Body of pancreas (tissue), 4 donors: ENCODE measurements at regions not wholly inside any gene's neighbourhood (a gene's known extent, or its start where the extent isn't known, plus 50 kb on each side); places are given as distances from the start of the nearest gene placed in this dataset.
"Not testable (repeated sequence)": the region's sequence is repeated elsewhere in the genome, so short reads cannot be mapped to it uniquely, and the experiment has no call there.

Source experiments
- ATAC-seq: fragments of 150-250 bp; one replicate; pipeline ENCODE4 v1.9.1; 2016
- DNase-seq, 4 donors: peaks; one replicate each; pipeline ENCODE4 v3.0.0-alpha.2; 2019
- H3K27ac ChIP-seq, 4 donors: fragments of 200-600 bp; sonication (generic); 1 replicate in 3 of 4; 2 replicates in 1 of 4; pipeline versions ENCODE4 v1.5.1 to v1.6.1; 2016 to 2019; ENCODE audit warnings: mild to moderate bottlenecking in 1 of 4, mixed read lengths in 1 of 4, moderate library complexity in 1 of 4
- H3K27me3 ChIP-seq, 2 donors: fragments of 200-600 bp; sonication (generic); one replicate each; pipeline ENCODE4 v1.6.0; 2016; ENCODE audit warnings: mild to moderate bottlenecking in 1 of 2
- H3K36me3 ChIP-seq, 2 donors: fragments of 200-600 bp; sonication (generic); replicated peaks in 1 of 2; 2 replicates each; pipeline ENCODE4 v1.5.1; 2016; ENCODE audit warnings: low read depth in 2 of 2; ENCODE audit not compliant: insufficient read depth in 1 of 2
- H3K4me1 ChIP-seq: fragments of 200-600 bp; sonication (generic); one replicate; pipeline ENCODE4 v1.6.0; 2016
- H3K4me3 ChIP-seq, 2 donors: fragments of 200-600 bp; sonication (generic); 1 replicate in 1 of 2; 2 replicates in 1 of 2; pipeline ENCODE4 v1.5.1; 2016 to 2019
- H3K9me3 ChIP-seq, 3 donors: fragments of 200-600 bp; sonication (generic); 1 replicate in 2 of 3; 2 replicates in 1 of 3; pipeline ENCODE4 v1.5.1; 2016
- WGBS, 2 donors: methylation state at CpG; one replicate each; pipeline ENCODE4 v1.1.5; 2017; 5-methylcytosine and 5-hydroxymethylcytosine counted together
- intact Hi-C: fragments of 100-400 bp; cut with DNase I; formaldehyde crosslinking; loops from one replicate; pipeline ENCODE4 v1.15.1; 2023

DNA sequence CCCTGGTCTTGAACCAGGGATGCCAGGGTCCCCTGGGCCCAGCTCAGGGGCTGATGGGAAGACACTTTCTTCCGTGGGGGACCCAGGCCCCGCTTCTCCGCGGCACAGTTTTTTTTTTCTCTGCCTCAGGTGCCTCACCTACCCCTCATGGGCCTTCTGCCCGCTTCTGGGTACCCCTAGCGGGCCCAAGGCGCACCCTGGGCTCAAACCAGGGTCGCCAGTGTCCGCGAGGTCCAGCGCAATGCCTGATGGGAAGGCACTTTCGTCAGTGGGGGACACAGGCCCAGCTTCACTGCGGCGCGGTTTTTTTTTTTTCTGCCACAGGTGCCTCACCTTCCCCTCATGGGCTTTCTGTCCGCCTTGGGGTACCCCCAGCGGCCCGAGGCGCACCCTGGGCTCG, 163.9 kb upstream of the ZNG1F start:
- WGBS, 2 donors: 89 to 93% methylated on average over 13 to 15 of the region's 20 CpGs
- H3K36me3 ChIP-seq, H3K4me3 ChIP-seq, H3K4me1 ChIP-seq, H3K27me3 ChIP-seq, intact Hi-C loops, DNase-seq, H3K9me3 ChIP-seq, H3K27ac ChIP-seq, ATAC-seq: not testable (repeated sequence)

DNA sequence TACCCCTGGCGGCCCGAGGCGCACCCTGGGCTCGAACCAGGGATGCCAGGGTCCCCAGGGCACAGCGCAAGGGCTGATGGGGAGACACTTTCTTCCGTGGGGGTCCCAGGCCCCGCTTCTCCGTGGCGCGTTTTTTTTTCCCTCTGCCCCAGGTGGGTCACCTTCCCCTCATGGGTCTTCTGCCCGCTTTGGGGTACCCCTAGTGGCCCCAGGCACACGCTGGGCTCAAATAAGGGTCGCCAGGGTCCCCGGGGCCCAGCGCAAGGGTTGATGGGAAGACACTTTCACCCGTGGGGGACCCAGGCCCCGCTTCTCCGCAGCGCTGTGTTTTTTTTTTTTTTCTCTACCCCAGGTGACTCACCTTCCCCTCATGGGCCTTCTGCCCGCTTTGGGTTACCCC, 163.3 kb upstream of the ZNG1F start:
- H3K4me1 ChIP-seq, H3K27ac ChIP-seq, H3K4me3 ChIP-seq, H3K9me3 ChIP-seq, H3K27me3 ChIP-seq, DNase-seq, H3K36me3 ChIP-seq, ATAC-seq, intact Hi-C loops: not testable (repeated sequence)
- 74 to 91% methylated on average over 16 to 17 of the region's 20 CpGs for WGBS, 2 donors

DNA sequence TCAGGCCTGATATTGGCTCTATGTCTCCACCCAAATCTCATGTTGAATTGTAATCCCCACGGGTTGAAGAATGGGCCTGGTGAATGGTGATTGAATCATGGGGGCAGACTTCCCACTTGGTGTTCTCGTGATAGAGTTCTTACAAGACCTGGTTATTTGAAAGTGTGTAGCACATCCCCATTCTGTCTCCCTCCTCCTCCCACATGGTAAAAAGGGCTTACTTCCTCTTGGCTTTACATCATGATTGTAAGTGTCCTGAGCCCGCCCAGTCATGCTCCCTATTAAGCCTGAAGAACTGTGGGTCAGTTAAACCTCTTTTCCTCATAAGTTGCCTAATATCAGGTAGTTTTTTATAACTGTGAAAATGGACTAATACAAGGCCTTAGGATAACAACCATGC, 158.8 kb upstream of the ZNG1F start:
- DNase-seq, H3K36me3 ChIP-seq, H3K27ac ChIP-seq, H3K4me1 ChIP-seq, H3K9me3 ChIP-seq, ATAC-seq, H3K27me3 ChIP-seq, intact Hi-C loops, H3K4me3 ChIP-seq: not testable (repeated sequence)
- 80 to 83% methylated on average over 1 to 2 of the region's 3 CpGs for WGBS, 2 donors

DNA sequence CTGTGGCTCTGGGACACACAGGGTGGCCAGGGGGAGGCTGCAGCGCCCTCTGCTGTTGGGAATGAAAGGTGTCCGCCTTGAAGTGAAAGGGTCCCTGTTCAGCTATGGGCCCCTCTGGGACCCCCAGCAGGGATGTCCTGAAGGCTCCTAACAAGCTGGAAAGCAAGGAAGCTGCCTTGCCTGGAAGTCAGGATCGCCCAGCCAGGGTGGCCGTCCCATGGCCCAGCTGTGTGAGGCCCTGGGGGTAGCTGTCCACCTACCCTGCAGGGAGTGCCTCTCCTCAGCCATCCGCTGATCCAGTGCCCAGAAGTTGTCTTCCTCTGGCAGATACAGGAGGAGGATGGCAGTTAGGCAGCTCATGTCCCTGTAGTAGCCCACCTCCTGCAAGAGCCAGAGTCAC, 143.4 kb upstream of the ZNG1F start:
- H3K27me3 ChIP-seq, H3K36me3 ChIP-seq, intact Hi-C loops, DNase-seq, H3K4me1 ChIP-seq, H3K9me3 ChIP-seq, H3K27ac ChIP-seq, ATAC-seq, H3K4me3 ChIP-seq: not testable (repeated sequence)
- no CpG with 5 or more reads among the region's 5 CpGs for WGBS, 2 donors

DNA sequence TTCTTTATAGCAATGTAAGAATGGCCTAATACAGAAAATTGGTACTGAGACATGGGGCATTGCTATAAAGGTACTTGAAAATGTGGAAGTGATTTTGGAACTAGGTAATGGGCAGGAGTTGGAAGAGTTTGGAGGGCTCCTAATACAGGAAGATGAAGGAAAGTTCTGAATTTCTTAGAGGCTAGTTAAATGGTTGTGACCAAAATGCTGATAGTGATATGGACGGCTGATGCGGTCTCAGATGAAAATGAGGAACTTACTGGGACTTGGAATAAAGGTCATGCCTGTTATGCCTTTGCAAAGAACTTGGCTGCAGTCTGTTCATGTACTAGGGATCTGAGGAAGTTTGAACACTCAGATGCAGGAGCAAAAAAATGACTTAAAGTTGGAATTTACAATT, 132.2 kb upstream of the ZNG1F start:
- H3K9me3 ChIP-seq, H3K27ac ChIP-seq, intact Hi-C loops, H3K4me1 ChIP-seq, DNase-seq, H3K27me3 ChIP-seq, ATAC-seq, H3K36me3 ChIP-seq, H3K4me3 ChIP-seq: not testable (repeated sequence)
- WGBS, 2 donors: 66 to 91% methylated on average over 2 of the region's 2 CpGs

DNA sequence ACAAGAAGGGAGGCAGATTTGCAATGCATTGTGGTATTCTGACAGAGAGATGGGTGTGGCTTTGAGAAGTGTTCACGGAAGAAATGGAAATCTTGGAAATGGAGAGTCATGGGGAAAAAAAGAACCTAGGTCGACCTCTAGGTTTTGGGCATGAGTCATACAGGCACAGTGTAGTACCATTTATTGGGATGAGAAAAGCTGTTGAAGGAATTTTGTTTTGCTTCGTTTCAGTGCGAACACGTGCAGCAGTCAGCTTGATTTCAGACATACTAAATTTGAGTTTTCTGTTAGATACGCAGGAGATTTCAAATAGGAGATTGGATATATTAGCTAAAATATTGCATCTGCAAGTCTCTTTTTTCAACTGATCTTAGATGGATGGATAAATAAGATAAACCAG, 119.8 kb upstream of the ZNG1F start:
- H3K4me3 ChIP-seq, intact Hi-C loops, H3K27ac ChIP-seq: not testable (repeated sequence)

DNA sequence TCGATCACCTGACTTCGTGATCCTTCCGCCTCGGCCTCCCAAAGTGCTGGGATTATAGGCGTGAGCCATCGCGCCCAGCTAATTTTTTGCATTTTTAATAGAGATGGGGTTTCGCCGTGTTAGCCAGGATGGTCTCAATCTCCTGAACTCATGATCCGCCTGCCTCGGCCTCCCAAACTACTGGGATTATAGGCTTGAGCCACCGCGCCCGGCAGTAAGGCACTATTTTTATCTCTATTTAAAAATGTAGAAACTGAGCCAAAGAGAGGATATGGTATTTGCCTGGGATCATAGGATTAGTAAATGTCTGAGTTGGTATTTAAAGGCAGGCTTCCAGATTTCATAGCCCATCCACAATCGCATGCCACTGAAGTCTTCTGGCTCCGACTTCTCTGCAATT, 96.6 kb upstream of the ZNG1F start:
- H3K27ac ChIP-seq, H3K36me3 ChIP-seq, ATAC-seq, H3K4me3 ChIP-seq, H3K4me1 ChIP-seq, intact Hi-C loops, H3K27me3 ChIP-seq, DNase-seq, H3K9me3 ChIP-seq: not testable (repeated sequence)
- 85 to 88% methylated on average over 16 of the region's 16 CpGs for WGBS, 2 donors

More for the DNA sequence above, 119.8 kb upstream of the ZNG1F start:
- H3K9me3 ChIP-seq, H3K27me3 ChIP-seq, H3K36me3 ChIP-seq, H3K4me1 ChIP-seq, ATAC-seq, DNase-seq: not testable (repeated sequence)
- 60 to 64% methylated on average over 6 of the region's 6 CpGs for WGBS, 2 donors

DNA sequence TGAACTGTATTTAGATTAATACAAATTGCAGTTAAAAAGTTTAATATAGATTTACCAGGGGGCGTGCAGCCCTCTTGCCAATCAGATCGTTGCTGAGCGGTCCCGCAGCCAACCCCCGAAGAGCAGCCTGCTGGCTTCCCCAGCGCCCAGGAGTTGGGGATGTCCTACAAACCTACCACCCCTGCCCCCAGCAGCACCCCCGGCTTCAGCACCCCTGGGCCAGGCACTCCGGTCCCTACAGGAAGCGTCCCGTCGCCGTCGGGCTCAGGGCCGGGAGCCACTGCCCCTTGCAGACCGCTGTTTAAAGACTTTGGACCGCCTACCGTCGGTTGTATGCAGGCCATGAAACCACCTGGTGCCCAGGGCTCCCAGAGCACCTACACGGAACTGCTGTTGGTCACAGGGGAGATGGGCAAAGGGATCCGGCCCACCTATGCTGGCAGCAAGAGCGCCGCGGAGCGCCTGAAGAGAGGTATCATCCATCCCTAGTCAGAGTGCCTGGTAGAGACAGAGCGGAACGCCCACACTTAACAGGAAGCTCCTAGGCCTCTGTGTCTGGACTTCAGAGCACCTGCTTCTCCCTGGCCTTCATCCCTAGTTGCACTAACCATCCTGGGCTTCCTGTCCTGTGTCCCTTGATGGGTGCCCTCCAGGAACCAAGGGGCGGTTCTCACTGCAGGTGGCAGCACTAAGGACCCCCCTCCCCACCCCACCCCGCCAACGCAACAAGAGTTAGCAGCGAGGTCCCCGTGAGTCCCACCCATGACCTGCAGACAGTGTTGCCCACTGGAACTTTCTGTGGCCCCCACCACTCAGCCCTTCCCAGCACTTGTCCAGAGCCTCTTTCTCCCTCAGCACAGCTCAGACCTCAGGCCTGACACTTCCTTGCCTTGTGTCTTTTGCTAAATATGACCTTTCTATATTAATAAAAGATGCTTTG, 91.5 kb upstream of the ZNG1F start:
- H3K27me3 ChIP-seq, H3K4me1 ChIP-seq, H3K4me3 ChIP-seq, H3K36me3 ChIP-seq, DNase-seq, H3K27ac ChIP-seq, H3K9me3 ChIP-seq, intact Hi-C loops: not testable (repeated sequence)
- ATAC-seq: peak; percentile 21
- 71% methylated on average over 11 of the region's 31 CpGs; no CpG with 5 or more reads in 1 of the 2 donors for WGBS, 2 donors

DNA sequence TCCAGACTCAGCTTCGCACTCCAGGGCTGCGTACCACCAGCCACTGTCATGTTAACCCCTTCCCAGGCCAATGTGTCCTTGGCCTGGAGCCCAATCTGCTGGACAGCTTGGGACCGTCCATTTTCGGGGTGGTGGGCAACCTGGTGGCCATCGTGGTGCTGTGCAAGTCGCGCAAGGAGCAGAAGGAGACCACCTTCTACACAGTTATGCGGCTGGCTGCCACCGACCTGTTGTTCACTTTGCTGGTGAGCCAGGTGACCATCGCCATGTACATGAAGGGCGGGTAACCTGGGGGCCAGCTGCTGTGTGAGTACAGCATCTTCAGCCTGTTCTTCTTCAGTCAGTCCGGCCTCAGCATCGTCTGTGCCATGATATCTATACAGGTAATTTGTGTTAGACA, 90.3 kb upstream of the ZNG1F start:
- H3K4me3 ChIP-seq, H3K36me3 ChIP-seq, H3K27ac ChIP-seq, H3K4me1 ChIP-seq, H3K27me3 ChIP-seq, ATAC-seq, H3K9me3 ChIP-seq, DNase-seq, intact Hi-C loops: not testable (repeated sequence)
- 61 to 79% methylated on average over 3 to 8 of the region's 13 CpGs for WGBS, 2 donors

DNA sequence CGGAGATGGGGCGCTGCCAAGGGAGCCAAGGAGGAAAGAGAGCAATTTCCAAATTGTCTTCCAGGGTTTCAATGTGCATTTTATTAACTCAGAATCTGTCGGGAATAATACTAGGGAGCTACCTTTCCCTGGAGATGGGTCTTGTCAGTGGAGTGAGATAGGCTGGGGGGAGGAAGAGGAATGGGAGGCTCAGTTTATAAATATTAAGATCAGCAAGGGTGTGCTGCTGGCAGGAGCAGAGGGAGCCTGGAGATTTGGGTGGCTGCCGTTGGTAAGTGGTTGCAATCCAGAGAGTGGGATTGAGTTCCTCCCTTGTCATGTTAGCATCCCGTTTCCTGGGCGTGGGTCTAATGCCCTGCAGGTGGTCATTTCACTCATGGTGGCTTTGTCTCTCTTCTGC, 89.9 kb upstream of the ZNG1F start:
- WGBS, 2 donors: 87 to 88% methylated on average over 3 to 5 of the region's 6 CpGs
- H3K27ac ChIP-seq, DNase-seq, H3K36me3 ChIP-seq, H3K27me3 ChIP-seq, H3K9me3 ChIP-seq, intact Hi-C loops, H3K4me1 ChIP-seq, H3K4me3 ChIP-seq, ATAC-seq: not testable (repeated sequence)
